ENCODE measurements at regions not wholly inside any gene's neighbourhood (a gene's known extent, or its start where the extent isn't known, plus 50 kb on each side); places are given as distances from the start of the nearest gene placed in this dataset.

GRCh38 chr20:10916312-10916711, 242.5 kb upstream of the JAG1 start:
- Histone ChIP-seq H3K79me2 (ENCODE audit: insufficient read depth, low read length) (no peaks in the 10 kb centered on the region), H3K4me3 (replicated peaks in 1 of 2; ENCODE audit: low read depth in 1 of 2, low read length in 2 of 2) (no peak overlapping the region), H3K27ac (ENCODE audit: low read depth, low read length) (no peak overlapping the region), H3K4me2 (ENCODE audit: low read length) (no peak overlapping the region), H3K9me2 (ENCODE audit: insufficient read depth) (no peaks in the 10 kb centered on the region), H2AFZ (ENCODE audit: low read depth, low read length, poor library complexity, severe bottlenecking) (no peak overlapping the region), H3K9me3 (ENCODE audit: control insufficient read depth in 1 of 2, insufficient read depth in 1 of 2, low read depth in 1 of 2, low read length in 2 of 2) (no peaks in the 10 kb centered on the region), H3K27me3 (ENCODE audit: insufficient read depth, low read length) (no peaks in the 10 kb centered on the region), H3K4me1 (ENCODE audit: control insufficient read depth in 1 of 2, insufficient read depth in 2 of 2, low read length in 2 of 2) (peaks cover 0 to 7% of the 10 kb centered on the region in 2 experiments; a peak in 1 of 4 replicates), H3K36me3 (ENCODE audit: control insufficient read depth in 1 of 2, insufficient read depth in 2 of 2, low read length in 2 of 2) (no peaks in the 10 kb centered on the region), H3K9ac (ENCODE audit: low read length) (no peak overlapping the region), H4K20me1 (ENCODE audit: insufficient read depth) (no peaks in the 10 kb centered on the region)
- intact Hi-C loops (cut with micrococcal nuclease): no loop called here
- BruUV-seq (replicated peaks): no TSS peak
- CTCF ChIA-PET: no interaction called here
- TF ChIP-seq REST (IDR thresholded peaks at IDR 0.05; ENCODE audit: low read depth) (no peak), POLR2AphosphoS5 (IDR thresholded peaks at IDR 0.05; ENCODE audit: low read depth, low read length) (no peak)
- POLR2A ChIA-PET: no interaction called here
- no peak for DNase-seq (ENCODE audit: low read depth, low spot score)
- ATAC-seq: no peak
- RAD21 ChIA-PET (ENCODE audit: low non-redundant PET in 1 of 2, low total read pairs in 2 of 2, uncharacterized antibody in 2 of 2, unreplicated experiment in 2 of 2): no interaction called here

- Histone ChIP-seq H3K27ac (ENCODE audit: low read depth, low read length) (no peak overlapping the region), H3K9me2 (ENCODE audit: insufficient read depth) (no peaks in the 10 kb centered on the region), H3K79me2 (ENCODE audit: insufficient read depth, low read length) (no peaks in the 10 kb centered on the region), H3K4me1 (ENCODE audit: control insufficient read depth in 1 of 2, insufficient read depth in 2 of 2, low read length in 2 of 2) (peaks cover 0 to 12% of the 10 kb centered on the region in 2 experiments; a peak in 3 of 4 replicates), H3K36me3 (ENCODE audit: control insufficient read depth in 1 of 2, insufficient read depth in 2 of 2, low read length in 2 of 2) (no peaks in the 10 kb centered on the region), H3K9me3 (ENCODE audit: control insufficient read depth in 1 of 2, insufficient read depth in 1 of 2, low read depth in 1 of 2, low read length in 2 of 2) (no peaks in the 10 kb centered on the region), H4K20me1 (ENCODE audit: insufficient read depth) (no peaks in the 10 kb centered on the region), H3K4me2 (ENCODE audit: low read length) (no peak overlapping the region), H3K4me3 (replicated peaks in 1 of 2; ENCODE audit: low read depth in 1 of 2, low read length in 2 of 2) (no peak overlapping the region), H3K9ac (ENCODE audit: low read length) (no peak overlapping the region), H3K27me3 (ENCODE audit: insufficient read depth, low read length) (no peaks in the 10 kb centered on the region), H2AFZ (ENCODE audit: low read depth, low read length, poor library complexity, severe bottlenecking) (no peak overlapping the region)
- CTCF ChIA-PET: no interaction called here
- no TSS peak for BruUV-seq (replicated peaks)
- intact Hi-C loops (cut with micrococcal nuclease): no loop called here
- RAD21 ChIA-PET (ENCODE audit: low non-redundant PET in 1 of 2, low total read pairs in 2 of 2, uncharacterized antibody in 2 of 2, unreplicated experiment in 2 of 2): no interaction called here
- no peak for ATAC-seq
- POLR2A ChIA-PET: no interaction called here
- TF ChIP-seq JUND (IDR thresholded peaks at IDR 0.05) (no peak), EZH2 (IDR thresholded peaks at IDR 0.05) (no peak), EGR1 (IDR thresholded peaks at IDR 0.05; ENCODE audit: low read depth) (no peak), ZNF274 (IDR thresholded peaks at IDR 0.05; ENCODE audit: low read depth, low read length) (no peak), EZH2phosphoT487 (IDR thresholded peaks at IDR 0.05; ENCODE audit: borderline replicate concordance) (no peak), CEBPB (IDR thresholded peaks at IDR 0.05; ENCODE audit: low read depth) (no peak), SP1 (IDR thresholded peaks at IDR 0.05; ENCODE audit: low read depth) (no peak), FOSL1 (IDR thresholded peaks at IDR 0.05; ENCODE audit: low read depth) (no peak), CTCF (IDR thresholded peaks at IDR 0.05 in 2 of 3, conservative IDR thresholded peaks at IDR 0.05 in 1 of 3; ENCODE audit: borderline replicate concordance in 1 of 3, insufficient read depth in 1 of 3, low read depth in 2 of 3, low read length in 2 of 3) (no peak), SRF (IDR thresholded peaks at IDR 0.05; ENCODE audit: low read depth) (no peak), POLR2AphosphoS5 (IDR thresholded peaks at IDR 0.05; ENCODE audit: low read depth, low read length) (no peak), YY1 (IDR thresholded peaks at IDR 0.05; ENCODE audit: extremely low read depth, insufficient replicate concordance, low read depth, low read length) (no peak), RAD21 (IDR thresholded peaks at IDR 0.05; ENCODE audit: low read depth) (no peak)
- DNase-seq (ENCODE audit: low read depth, low spot score): no peak
These were observed 244.0 kb upstream of the JAG1 start for GRCh38 chr20:10917826-10918225.
